Breast epithelium (tissue), 3 donors: ENCODE measurements at regions not wholly inside any gene's neighbourhood (a gene's known extent, or its start where the extent isn't known, plus 50 kb on each side); places are given as distances from the start of the nearest gene placed in this dataset.

ENCODE experiments used
- CTCF ChIP-seq, 3 donors: fragments of 450-650 bp; IDR thresholded peaks; one replicate each; pipeline ENCODE4 v1.5.1; 2016 to 2017; ENCODE audit warnings: antibody characterized with exemption in 3 of 3, mild to moderate bottlenecking in 3 of 3, moderate library complexity in 3 of 3
- POLR2A ChIP-seq: fragments of 450-650 bp; IDR thresholded peaks from one replicate; pipeline ENCODE4 v1.6.1; 2016; ENCODE audit warnings: antibody characterized with exemption, mild to moderate bottlenecking, moderate library complexity
- POLR2AphosphoS5 ChIP-seq, 3 donors: sonication (generic); formaldehyde crosslinking; IDR thresholded peaks; one replicate each; pipeline ENCODE4 v1.6.1; 2017; ENCODE audit warnings: antibody characterized with exemption in 3 of 3

DNA sequence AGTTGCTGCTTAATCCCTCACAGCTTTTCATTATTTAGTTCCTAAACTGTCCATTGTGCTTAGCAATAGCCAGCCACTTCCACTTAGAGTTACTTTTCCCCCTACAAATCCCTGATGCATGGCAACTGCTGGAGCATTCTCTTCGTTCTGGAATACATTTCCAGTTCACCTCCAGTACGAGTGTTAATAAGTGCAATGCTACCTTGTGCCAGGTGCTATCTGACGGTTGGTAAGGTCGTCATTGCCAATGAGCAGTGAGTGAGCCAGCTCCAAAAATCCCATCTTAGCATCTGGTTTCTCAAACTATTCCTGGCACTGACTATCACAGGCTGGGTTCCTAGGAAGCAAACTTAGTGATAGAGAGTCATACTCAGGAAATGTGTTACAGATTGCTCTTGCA lies 114.1 kb upstream of the ADGRF1 start:
- no peak for TF ChIP-seq POLR2A
- no peak for TF ChIP-seq CTCF (IDR thresholded peaks at IDR 0.05)
- no peak for TF ChIP-seq POLR2AphosphoS5 (IDR thresholded peaks at IDR 0.05)
